SH-SY5Y (cell line): ENCODE measurements at regions not wholly inside any gene's neighbourhood (a gene's known extent, or its start where the extent isn't known, plus 50 kb on each side); places are given as distances from the start of the nearest gene placed in this dataset.

Experiments
- GATA2 ChIP-seq: IDR thresholded peaks from 2 replicates; pipeline ENCODE4 v1.6.1; 2011; ENCODE audit warnings: mild to moderate bottlenecking, low read depth, low read length
- GATA3 ChIP-seq: IDR thresholded peaks from 2 replicates; pipeline ENCODE4 v1.6.1; 2011; ENCODE audit warnings: low read depth, mild to moderate bottlenecking, low read length, moderate library complexity

GRCh38 chr22:22772883-22773282 lies 114.7 kb upstream of the IGLL5 start:
- TF ChIP-seq GATA2 (no peak), GATA3 (no peak)
